Activated naive CD4-positive, alpha-beta T cell treated with anti-CD3 and anti-CD28 coated beads, Interleukin-2, amount 50 U/mL, for 72 hours (primary cell): ENCODE measurements at regions not wholly inside any gene's neighbourhood (a gene's known extent, or its start where the extent isn't known, plus 50 kb on each side); places are given as distances from the start of the nearest gene placed in this dataset.

Experiments used
- ATAC-seq, 2 donors: fragments of 150-1000 bp; cut with Tn5 transposase; 2 replicates each; pipeline ENCODE4 v1.10.0; 2021; ENCODE audit warnings: mild to moderate bottlenecking in 2 of 2, moderate library complexity in 2 of 2
- DNase-seq, 2 donors: peaks; one replicate each; pipeline ENCODE4 v3.0.0; 2021 to 2022; ENCODE audit warnings: low spot score in 2 of 2
- H3K27ac Mint-ChIP-seq, 2 donors: one replicate each; pipeline ENCODE4 v1.8.0; 2022; ENCODE audit warnings: mild to moderate bottlenecking in 2 of 2, mixed read lengths in 2 of 2
- H3K36me3 Mint-ChIP-seq, 2 donors: one replicate each; pipeline ENCODE4 v1.8.0; 2022; ENCODE audit warnings: mixed read lengths in 2 of 2
- H3K9me3 Mint-ChIP-seq, 2 donors: one replicate each; pipeline ENCODE4 v1.8.0; 2022; ENCODE audit warnings: mixed read lengths in 2 of 2

DNA sequence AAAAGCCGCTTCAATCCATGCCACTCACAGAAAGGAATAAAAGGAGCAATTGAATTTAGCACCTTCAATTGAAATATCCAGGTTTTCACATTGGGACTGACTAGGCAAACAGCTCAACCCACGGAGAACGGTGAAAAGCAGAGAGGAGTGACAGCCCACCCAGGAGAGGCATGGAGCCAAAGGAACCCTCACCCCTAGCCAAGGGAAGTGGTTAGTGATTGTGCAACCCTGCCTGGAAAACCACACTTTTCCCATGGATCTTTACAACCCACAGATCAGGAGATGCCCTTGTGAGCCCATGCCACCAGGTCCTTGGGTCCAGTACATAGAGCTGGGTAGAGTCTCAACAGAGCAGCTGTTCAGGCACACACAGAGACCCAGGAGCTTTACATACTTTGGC is 911.8 kb downstream of the EPHA7 start:
- no peak for ATAC-seq
- Mint-ChIP-seq H3K27ac (no peak overlapping the region), H3K9me3 (peaks cover 16 to 24% of the 10 kb centered on the region in 2 donors), H3K36me3 (no peaks in the 10 kb centered on the region)
- no peak for DNase-seq

- no peaks in the 10 kb centered on the region for H3K36me3 Mint-ChIP-seq
- no peak overlapping the region for H3K27ac Mint-ChIP-seq
- DNase-seq (no peak), ATAC-seq (no peak)
- H3K9me3 Mint-ChIP-seq: peaks cover 4 to 16% of the 10 kb centered on the region in 2 donors
Measured at GRCh38 chr6:92504509-92504908, 914.9 kb downstream of the EPHA7 start.

DNA sequence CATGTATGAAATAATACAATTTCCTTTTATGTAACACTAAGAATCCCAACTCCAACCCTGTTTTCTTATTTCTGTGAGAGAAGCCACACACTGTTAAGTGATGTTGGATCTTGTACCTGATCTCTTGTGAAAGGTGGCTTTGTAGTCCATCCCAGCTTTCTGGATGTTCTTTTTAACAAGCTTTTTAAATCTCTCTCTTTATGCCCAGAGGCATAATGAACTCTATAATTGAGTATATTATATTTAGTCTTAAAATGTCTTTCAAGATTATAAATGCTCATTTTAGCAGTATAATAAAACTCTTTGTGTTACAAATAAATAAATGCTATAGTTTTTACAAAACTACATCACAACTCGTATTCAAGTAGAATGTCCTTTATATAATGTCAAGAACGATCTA is 922.1 kb downstream of the EPHA7 start:
- H3K9me3 Mint-ChIP-seq: no peaks in the 10 kb centered on the region
- no peak for DNase-seq

DNA sequence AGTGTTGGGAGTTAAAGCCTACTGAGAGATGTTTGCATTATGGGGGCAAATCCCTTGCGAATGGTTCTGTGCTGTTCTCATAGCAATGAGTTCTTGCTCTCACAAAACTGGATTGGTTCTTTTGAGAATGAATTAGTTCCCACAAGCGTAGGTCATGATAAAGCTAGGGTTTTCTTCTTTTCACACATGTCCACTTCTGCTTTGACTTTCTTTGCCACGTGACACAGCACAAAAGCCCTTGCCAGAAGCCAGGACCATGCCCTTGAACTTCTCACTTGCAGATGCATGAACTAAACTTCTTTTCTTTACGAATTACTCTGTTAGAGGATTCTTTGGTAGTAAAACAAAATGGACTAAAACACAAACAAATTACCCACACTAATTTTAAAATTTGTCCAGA is 922.8 kb downstream of the EPHA7 start:
- no peaks in the 10 kb centered on the region for H3K9me3 Mint-ChIP-seq
- no peak overlapping the region for H3K27ac Mint-ChIP-seq
- no peaks in the 10 kb centered on the region for H3K36me3 Mint-ChIP-seq
- DNase-seq: no peak
- ATAC-seq: no peak

More for the DNA sequence above, 922.1 kb downstream of the EPHA7 start:
- no peak for ATAC-seq
- Mint-ChIP-seq H3K27ac (no peak overlapping the region), H3K36me3 (no peaks in the 10 kb centered on the region)

GRCh38 chr6:92495242-92495641 is 924.1 kb downstream of the EPHA7 start:
- DNase-seq: no peak
- H3K36me3 Mint-ChIP-seq: no peaks in the 10 kb centered on the region
- no peaks in the 10 kb centered on the region for H3K9me3 Mint-ChIP-seq
- no peak for ATAC-seq
- no peak overlapping the region for H3K27ac Mint-ChIP-seq

GRCh38 chr6:92485487-92485886 is 933.9 kb downstream of the EPHA7 start:
- no peak for DNase-seq
- H3K9me3 Mint-ChIP-seq: peaks cover 27 to 33% of the 10 kb centered on the region in 2 donors
- peaks cover 0 to 4% of the 10 kb centered on the region in 2 donors for H3K36me3 Mint-ChIP-seq
- no peak for ATAC-seq
- H3K27ac Mint-ChIP-seq: no peak overlapping the region

- ATAC-seq (no peak), DNase-seq (no peak)
- H3K27ac Mint-ChIP-seq: no peak overlapping the region
- H3K9me3 Mint-ChIP-seq: peaks cover 15 to 27% of the 10 kb centered on the region in 2 donors
- H3K36me3 Mint-ChIP-seq: no peaks in the 10 kb centered on the region
Measured at GRCh38 chr6:92479831-92480230, 939.5 kb downstream of the EPHA7 start.

DNA sequence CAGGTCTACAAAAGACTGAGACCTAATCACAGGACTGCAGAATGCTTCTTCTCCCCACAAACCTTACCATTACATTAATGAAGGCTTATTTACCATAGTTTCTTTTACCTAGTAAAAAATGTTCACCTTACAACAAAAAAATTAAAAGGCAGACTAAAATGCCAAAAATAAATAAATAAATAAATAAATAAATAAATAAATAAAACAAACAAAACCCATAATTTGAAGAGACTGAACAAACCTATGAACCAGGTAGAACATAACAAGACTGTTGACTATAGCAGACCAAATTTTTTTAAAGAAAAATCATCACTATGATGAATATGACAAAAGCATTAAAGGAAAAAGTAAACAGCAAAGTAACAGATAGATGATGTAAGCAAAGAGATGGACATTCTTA is 946.3 kb downstream of the EPHA7 start:
- ATAC-seq: no peak
- Mint-ChIP-seq H3K27ac (no peak overlapping the region), H3K9me3 (peaks cover 10 to 12% of the 10 kb centered on the region in 2 donors), H3K36me3 (peaks cover 0 to 4% of the 10 kb centered on the region in 2 donors)
- DNase-seq: no peak

- Mint-ChIP-seq H3K36me3 (peaks cover 0 to 5% of the 10 kb centered on the region in 2 donors), H3K9me3 (peaks cover 26 to 29% of the 10 kb centered on the region in 2 donors), H3K27ac (no peak overlapping the region)
- ATAC-seq (no peak), DNase-seq (no peak)
Measured at GRCh38 chr6:92469186-92469828, 950.1 kb downstream of the EPHA7 start.

- peaks cover 27 to 35% of the 10 kb centered on the region in 2 donors for H3K9me3 Mint-ChIP-seq
- no peak for DNase-seq
- H3K27ac Mint-ChIP-seq: no peak overlapping the region
- H3K36me3 Mint-ChIP-seq: peaks cover 0 to 5% of the 10 kb centered on the region in 2 donors
- no peak for ATAC-seq
Measured at GRCh38 chr6:92468066-92468465, 951.3 kb downstream of the EPHA7 start.

GRCh38 chr6:92460133-92460532 is 959.2 kb downstream of the EPHA7 start:
- peaks cover 16 to 17% of the 10 kb centered on the region in 2 donors for H3K9me3 Mint-ChIP-seq

DNA sequence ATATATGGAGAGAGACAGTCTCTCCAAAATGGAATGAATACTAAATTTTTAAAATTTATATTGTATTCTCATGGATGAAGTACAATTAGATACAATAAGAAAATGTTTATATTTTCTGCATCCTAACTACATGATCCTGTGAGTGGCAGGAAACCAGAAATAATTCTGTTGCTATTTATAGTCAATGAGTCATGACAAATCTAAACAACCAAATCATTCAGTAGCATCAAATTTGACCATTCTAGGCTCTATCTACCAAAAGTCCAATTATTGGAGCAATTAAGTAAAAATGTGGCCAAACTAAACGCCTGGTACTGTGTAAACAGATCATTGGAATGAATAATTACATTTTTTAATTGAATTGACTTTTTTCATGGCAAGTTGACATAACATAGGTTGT is 959.8 kb downstream of the EPHA7 start:
- no peak for DNase-seq
- Mint-ChIP-seq H3K9me3 (peaks cover 12 to 13% of the 10 kb centered on the region in 2 donors), H3K27ac (no peak overlapping the region), H3K36me3 (no peaks in the 10 kb centered on the region)
- ATAC-seq: no peak

More at GRCh38 chr6:92460133-92460532, 959.2 kb downstream of the EPHA7 start:
- no peak overlapping the region for H3K27ac Mint-ChIP-seq
- ATAC-seq (no peak), DNase-seq (no peak)
- no peaks in the 10 kb centered on the region for H3K36me3 Mint-ChIP-seq

- no peak for DNase-seq
- peaks cover 15 to 21% of the 10 kb centered on the region in 2 donors for H3K9me3 Mint-ChIP-seq
- no peak for ATAC-seq
- H3K27ac Mint-ChIP-seq: no peak overlapping the region
- peaks cover 0 to 10% of the 10 kb centered on the region in 2 donors for H3K36me3 Mint-ChIP-seq
Measured at GRCh38 chr6:92446052-92446451, 973.3 kb downstream of the EPHA7 start.

GRCh38 chr6:92433911-92434310 is 985.4 kb downstream of the EPHA7 start:
- ATAC-seq: no peak
- DNase-seq: no peak
- Mint-ChIP-seq H3K27ac (no peak overlapping the region), H3K9me3 (peaks cover 0 to 5% of the 10 kb centered on the region in 2 donors), H3K36me3 (no peaks in the 10 kb centered on the region)

GRCh38 chr6:92431502-92431901 is 987.9 kb downstream of the EPHA7 start:
- DNase-seq: no peak
- Mint-ChIP-seq H3K27ac (no peak overlapping the region), H3K9me3 (peaks cover 6 to 8% of the 10 kb centered on the region in 2 donors)

GRCh38 chr6:92428448-92428847 is 990.9 kb downstream of the EPHA7 start:
- peaks cover 0 to 2% of the 10 kb centered on the region in 2 donors for H3K36me3 Mint-ChIP-seq
- H3K9me3 Mint-ChIP-seq: peaks cover 11 to 18% of the 10 kb centered on the region in 2 donors
- no peak overlapping the region for H3K27ac Mint-ChIP-seq
- DNase-seq (no peak), ATAC-seq (no peak)

More at GRCh38 chr6:92431502-92431901, 987.9 kb downstream of the EPHA7 start:
- ATAC-seq: no peak
- H3K36me3 Mint-ChIP-seq: no peaks in the 10 kb centered on the region

GRCh38 chr6:92427453-92427852 is 991.9 kb downstream of the EPHA7 start:
- H3K36me3 Mint-ChIP-seq: peaks cover 0 to 4% of the 10 kb centered on the region in 2 donors
- H3K27ac Mint-ChIP-seq: no peak overlapping the region
- H3K9me3 Mint-ChIP-seq: peaks cover 19 to 21% of the 10 kb centered on the region in 2 donors
- ATAC-seq: no peak
- DNase-seq: no peak

GRCh38 chr6:92415656-92416055 is 1003.7 kb downstream of the EPHA7 start:
- Mint-ChIP-seq H3K27ac (no peak overlapping the region), H3K36me3 (no peaks in the 10 kb centered on the region), H3K9me3 (peaks cover 7 to 9% of the 10 kb centered on the region in 2 donors)
- ATAC-seq (no peak), DNase-seq (no peak)
